DND-41 (cell line): ENCODE measurements at regions not wholly inside any gene's neighbourhood (a gene's known extent, or its start where the extent isn't known, plus 50 kb on each side); places are given as distances from the start of the nearest gene placed in this dataset.

Experiments
- ATAC-seq: fragments of 200-7000 bp; cut with Tn5 transposase; 3 replicates; pipeline ENCODE4 v1.9.1; 2021; ENCODE audit warnings: low read depth; ENCODE audit not compliant: insufficient read depth
- DNase-seq: peaks from one replicate; pipeline ENCODE4 v3.0.0-alpha.2; 2020
- H2AFZ ChIP-seq: 2 replicates; pipeline ENCODE4 v1.6.0; 2012; ENCODE audit warnings: low read depth, low read length
- H3K27ac ChIP-seq: 2 replicates; pipeline ENCODE4 v1.5.1; 2012; ENCODE audit warnings: low read length, inconsistent platforms
- H3K27me3 ChIP-seq: fragments of 200-600 bp; sonication (generic); 2 replicates; pipeline ENCODE4 v1.6.0; 2012; ENCODE audit warnings: low read length, mild to moderate bottlenecking, inconsistent platforms; ENCODE audit not compliant: insufficient read depth, poor library complexity
- H3K36me3 ChIP-seq: 2 replicates; pipeline ENCODE4 v1.5.1; 2012; ENCODE audit warnings: low read length, inconsistent platforms; ENCODE audit not compliant: insufficient read depth
- H3K4me1 ChIP-seq: 2 replicates; pipeline ENCODE4 v1.5.1; 2012; ENCODE audit warnings: mild to moderate bottlenecking, low read length; ENCODE audit not compliant: insufficient read depth
- H3K4me2 ChIP-seq: 2 replicates; pipeline ENCODE4 v1.6.0; 2012; ENCODE audit warnings: mild to moderate bottlenecking, moderate library complexity, low read length, inconsistent platforms; ENCODE audit not compliant: insufficient read depth
- H3K4me3 ChIP-seq, 2 experiments: fragments of 200-600 bp in 1 of 2; shearing (Covaris generic) in 1 of 2; 2 replicates each; pipeline ENCODE4 v1.5.1; 2012 to 2016; ENCODE audit warnings: inconsistent platforms in 2 of 2, low read length in 2 of 2, mild to moderate bottlenecking in 2 of 2, low read depth in 1 of 2, moderate library complexity in 1 of 2
- H3K79me2 ChIP-seq: 2 replicates; pipeline ENCODE4 v1.6.0; 2012; ENCODE audit warnings: low read length, inconsistent platforms; ENCODE audit not compliant: insufficient read depth
- H3K9ac ChIP-seq: 2 replicates; pipeline ENCODE4 v1.6.0; 2012; ENCODE audit warnings: low read depth, mild to moderate bottlenecking, inconsistent platforms, low read length, moderate library complexity
- H3K9me3 ChIP-seq: 2 replicates; pipeline ENCODE4 v1.5.1; 2012; ENCODE audit warnings: low read length, moderate library complexity, mild to moderate bottlenecking, inconsistent platforms; ENCODE audit not compliant: insufficient read depth, severe bottlenecking
- H4K20me1 ChIP-seq: 2 replicates; pipeline ENCODE4 v1.6.0; 2012; ENCODE audit warnings: low read length; ENCODE audit not compliant: insufficient read depth
- CTCF ChIP-seq: IDR thresholded peaks from 2 replicates; pipeline ENCODE4 v1.5.1; 2012; ENCODE audit warnings: borderline replicate concordance, low read length, moderate library complexity, mild to moderate bottlenecking; ENCODE audit not compliant: poor library complexity, severe bottlenecking; ENCODE audit errors: extremely low read depth
- EZH2 ChIP-seq: IDR thresholded peaks from 3 replicates; pipeline ENCODE4 v1.6.1; 2012; ENCODE audit warnings: borderline replicate concordance, low read depth, mild to moderate bottlenecking, moderate library complexity, low read length, inconsistent platforms; ENCODE audit not compliant: severe bottlenecking

GRCh38 chr17:71127416-71127815, 958.1 kb downstream of the KCNJ2 start:
- H3K27ac ChIP-seq, result no peak overlapping the region
- H4K20me1 ChIP-seq, result no peaks in the 10 kb centered on the region
- H3K36me3 ChIP-seq, result no peaks in the 10 kb centered on the region
- no peak overlapping the region for H3K9ac ChIP-seq
- H3K4me3 ChIP-seq, result no peak overlapping the region
- TF ChIP-seq EZH2 (no peak), CTCF (no peak)
- no peak for ATAC-seq
- DNase-seq, result no peak
- H3K4me1 ChIP-seq, result no peaks in the 10 kb centered on the region
- no peaks in the 10 kb centered on the region for H3K79me2 ChIP-seq
- H3K27me3 ChIP-seq, result no peaks in the 10 kb centered on the region
- no peaks in the 10 kb centered on the region for H3K9me3 ChIP-seq
- H3K4me2 ChIP-seq, result no peak overlapping the region
- H2AFZ ChIP-seq, result no peak overlapping the region

DNA sequence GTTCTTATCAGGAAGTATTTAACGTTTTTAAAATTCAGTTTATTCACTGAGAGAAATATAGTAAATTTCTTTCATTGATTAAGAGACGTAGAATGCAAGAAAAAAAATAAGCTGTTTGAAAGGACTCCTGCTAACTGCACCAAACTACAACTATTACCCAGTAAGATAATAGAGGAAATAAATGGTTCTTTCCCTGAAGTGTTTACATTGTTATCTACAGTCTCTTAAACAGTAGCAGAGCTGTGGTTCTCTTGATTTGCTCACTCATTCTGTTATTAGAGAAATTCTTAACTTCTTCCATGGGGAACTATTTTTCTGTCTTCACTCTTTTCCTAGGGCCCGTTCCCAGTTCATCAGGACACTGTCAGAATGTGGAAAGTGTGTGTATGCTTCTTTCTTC, 973.0 kb downstream of the KCNJ2 start:
- no peak for DNase-seq
- H3K9ac ChIP-seq, result no peak overlapping the region
- ATAC-seq, result no peak
- no peaks in the 10 kb centered on the region for H3K4me1 ChIP-seq
- no peaks in the 10 kb centered on the region for H3K79me2 ChIP-seq
- H3K27me3 ChIP-seq, result no peaks in the 10 kb centered on the region
- no peaks in the 10 kb centered on the region for H3K36me3 ChIP-seq
- H3K4me2 ChIP-seq, result no peak overlapping the region
- H4K20me1 ChIP-seq, result no peaks in the 10 kb centered on the region
- no peak overlapping the region for H3K4me3 ChIP-seq
- no peak for TF ChIP-seq EZH2
- TF ChIP-seq CTCF, result no peak
- no peak overlapping the region for H3K27ac ChIP-seq
- no peaks in the 10 kb centered on the region for H3K9me3 ChIP-seq
- H2AFZ ChIP-seq, result no peak overlapping the region

DNA sequence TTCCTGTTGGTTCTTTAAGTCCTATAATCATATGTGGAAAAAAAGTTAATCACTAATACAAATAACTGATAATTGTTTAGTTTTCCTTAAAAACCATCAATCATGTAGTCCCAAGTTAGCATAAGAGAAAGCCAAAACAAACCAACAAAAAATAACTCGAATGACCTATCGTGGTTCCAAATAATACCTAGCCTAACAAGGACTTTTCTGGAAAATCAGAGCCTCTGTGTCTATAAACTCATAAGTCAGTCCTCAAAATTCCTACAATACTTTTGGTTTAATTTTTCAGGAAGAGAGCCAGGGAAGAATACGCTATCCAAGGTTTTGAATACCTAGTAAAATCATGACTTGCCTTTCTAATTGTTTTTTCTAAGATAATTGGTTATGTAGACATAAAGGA, 975.3 kb upstream of the SOX9 start:
- no peaks in the 10 kb centered on the region for H4K20me1 ChIP-seq
- H3K27ac ChIP-seq, result no peak overlapping the region
- H3K4me2 ChIP-seq, result no peak overlapping the region
- no peak overlapping the region for H3K4me3 ChIP-seq
- H3K9ac ChIP-seq, result no peak overlapping the region
- H3K79me2 ChIP-seq, result no peaks in the 10 kb centered on the region
- DNase-seq, result no peak
- TF ChIP-seq CTCF, result no peak
- TF ChIP-seq EZH2, result no peak
- H3K27me3 ChIP-seq, result no peaks in the 10 kb centered on the region
- H3K9me3 ChIP-seq, result no peaks in the 10 kb centered on the region
- no peaks in the 10 kb centered on the region for H3K4me1 ChIP-seq
- H2AFZ ChIP-seq, result no peak overlapping the region
- no peaks in the 10 kb centered on the region for H3K36me3 ChIP-seq
- no peak for ATAC-seq

GRCh38 chr17:71147906-71148305, 972.9 kb upstream of the SOX9 start:
- TF ChIP-seq CTCF (no peak), EZH2 (no peak)
- DNase-seq, result no peak
- no peak for ATAC-seq
- no peaks in the 10 kb centered on the region for H3K79me2 ChIP-seq
- no peaks in the 10 kb centered on the region for H3K4me1 ChIP-seq
- H3K9me3 ChIP-seq, result no peaks in the 10 kb centered on the region
- no peaks in the 10 kb centered on the region for H3K27me3 ChIP-seq
- no peaks in the 10 kb centered on the region for H3K36me3 ChIP-seq
- H3K4me3 ChIP-seq, result no peak overlapping the region
- no peak overlapping the region for H3K27ac ChIP-seq
- no peak overlapping the region for H3K4me2 ChIP-seq
- no peaks in the 10 kb centered on the region for H4K20me1 ChIP-seq
- H2AFZ ChIP-seq, result no peak overlapping the region
- no peak overlapping the region for H3K9ac ChIP-seq
